HG03039 (cell line): ENCODE measurements at regions not wholly inside any gene's neighbourhood (a gene's known extent, or its start where the extent isn't known, plus 50 kb on each side); places are given as distances from the start of the nearest gene placed in this dataset.

Source experiments
- ATAC-seq: cut with Tn5 transposase; IDR thresholded peaks from one replicate; pipeline ENCODE4 v1.9.1; 2021; ENCODE audit warnings: mild to moderate bottlenecking, moderate library complexity; ENCODE audit not compliant: unreplicated experiment

DNA sequence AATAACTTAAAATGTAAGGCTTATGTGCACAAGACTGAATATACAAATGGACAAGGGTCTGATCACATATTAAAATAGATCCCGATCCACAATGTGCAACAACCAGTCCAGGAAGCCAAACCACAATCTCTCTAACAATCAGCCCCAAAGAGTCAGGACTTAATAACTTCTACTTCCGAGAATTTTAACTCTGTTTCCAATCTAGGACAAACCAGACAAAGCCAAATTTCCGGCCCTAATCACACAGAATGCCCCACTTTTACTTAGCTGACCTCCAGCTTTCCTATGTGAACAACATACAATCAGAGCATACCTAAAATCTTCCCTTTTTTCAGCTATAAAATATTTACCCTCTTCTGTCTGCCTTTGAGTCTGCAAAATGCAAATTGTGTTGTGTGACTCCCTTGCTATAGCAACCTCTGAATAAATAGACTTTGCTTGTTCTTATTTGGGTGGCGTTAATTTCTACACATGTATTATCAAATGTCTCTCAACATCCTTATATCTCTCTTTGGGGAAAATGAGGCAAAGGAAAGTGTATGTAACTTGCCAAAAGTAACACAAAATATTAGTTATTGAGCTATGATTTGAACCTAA is 381.9 kb upstream of the MC4R start:
- no peak for ATAC-seq

DNA sequence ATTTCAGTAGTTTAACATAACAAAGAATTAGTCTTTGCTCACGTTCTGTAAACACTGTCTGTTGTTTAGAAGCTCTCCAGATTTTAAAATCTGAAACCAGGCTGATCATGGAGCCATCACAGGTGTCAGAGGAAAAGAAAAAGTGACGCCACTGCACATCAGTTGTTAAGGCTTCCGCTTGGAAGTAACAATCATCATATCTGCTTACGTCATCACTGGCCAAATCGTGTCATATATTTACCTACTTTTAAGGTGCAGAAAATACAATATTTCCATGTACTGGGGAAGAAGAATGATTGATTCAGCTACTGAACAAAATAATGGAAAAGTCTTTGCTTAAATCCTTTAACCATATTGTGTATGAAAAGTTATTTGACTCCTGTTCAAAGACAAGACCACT is 382.6 kb upstream of the MC4R start:
- no peak for ATAC-seq

DNA sequence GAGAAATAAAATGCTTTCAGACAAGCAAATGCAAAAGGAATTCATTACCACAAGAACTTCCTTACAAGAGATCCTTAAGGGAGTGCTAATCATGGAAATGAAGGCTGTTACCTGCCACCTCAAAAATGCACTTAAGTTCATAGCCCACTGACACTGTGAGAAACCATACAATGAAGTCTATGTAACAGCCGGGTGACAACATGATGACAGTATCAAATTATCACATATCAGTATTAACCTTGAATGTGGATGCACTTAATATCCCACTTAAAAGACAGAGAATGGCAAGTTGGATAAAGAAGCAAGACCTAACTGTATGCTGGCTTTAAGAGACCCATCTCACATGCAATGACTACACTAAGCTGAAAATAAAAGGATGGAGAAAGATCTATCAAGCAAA is 403.4 kb upstream of the MC4R start:
- ATAC-seq: no peak

DNA sequence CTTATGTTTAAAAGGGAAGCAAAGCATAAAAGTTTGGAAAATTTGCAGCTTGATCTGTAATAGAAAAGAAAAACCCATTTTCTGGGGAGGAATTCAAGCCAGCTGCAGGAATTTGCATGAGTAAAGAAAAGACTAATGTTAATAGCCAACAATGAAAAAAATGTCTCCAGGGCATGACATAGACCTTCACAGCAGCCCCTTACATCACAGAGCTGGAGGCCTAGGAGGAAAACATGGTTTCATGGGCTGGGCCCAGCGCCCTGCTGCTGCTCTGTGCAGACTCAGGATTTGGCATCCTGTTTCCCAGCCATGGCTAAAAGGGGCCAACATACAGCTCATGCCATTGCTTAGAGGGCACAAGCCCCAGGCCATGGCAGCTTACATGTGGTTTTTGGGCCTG is 411.6 kb upstream of the MC4R start:
- no peak for ATAC-seq

DNA sequence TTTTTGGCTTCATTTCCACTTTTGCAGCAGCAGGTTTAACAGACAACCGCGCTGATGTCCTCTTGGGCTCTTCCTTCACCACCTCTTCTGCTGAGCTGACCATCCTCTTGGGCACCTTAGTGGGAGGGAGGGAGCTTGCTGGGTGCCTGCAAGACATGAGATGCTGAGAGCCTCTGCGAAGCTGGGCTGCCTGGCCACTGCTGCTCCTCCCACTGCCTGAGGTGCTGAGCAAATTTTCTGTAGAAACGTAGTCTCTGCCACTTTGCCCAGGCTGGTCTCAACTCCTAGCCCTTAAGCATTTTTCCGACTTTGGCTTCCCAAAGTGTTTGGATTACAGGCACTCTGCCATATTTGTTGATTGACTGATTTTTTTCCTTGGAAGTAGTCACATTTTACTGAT is 422.2 kb upstream of the MC4R start:
- ATAC-seq: no peak

DNA sequence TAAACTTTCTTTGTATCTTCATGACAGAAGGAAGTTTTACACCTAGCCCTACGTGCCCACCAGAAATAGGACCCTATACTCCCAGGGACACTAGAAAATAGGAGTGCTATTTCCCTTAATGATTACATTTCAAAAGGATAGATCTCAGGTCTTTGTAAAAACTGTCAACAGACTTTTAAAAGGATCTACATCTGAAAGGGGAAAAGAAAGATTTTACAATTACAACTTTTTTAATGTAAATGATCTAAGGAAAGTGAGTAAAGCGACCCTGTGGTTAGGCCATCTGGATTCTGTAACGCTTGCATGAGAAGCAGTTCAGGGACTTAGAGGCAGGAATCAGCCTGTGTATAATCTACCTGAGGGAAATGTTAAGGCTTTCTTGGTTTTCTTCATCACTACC is 431.8 kb upstream of the MC4R start:
- no peak for ATAC-seq

DNA sequence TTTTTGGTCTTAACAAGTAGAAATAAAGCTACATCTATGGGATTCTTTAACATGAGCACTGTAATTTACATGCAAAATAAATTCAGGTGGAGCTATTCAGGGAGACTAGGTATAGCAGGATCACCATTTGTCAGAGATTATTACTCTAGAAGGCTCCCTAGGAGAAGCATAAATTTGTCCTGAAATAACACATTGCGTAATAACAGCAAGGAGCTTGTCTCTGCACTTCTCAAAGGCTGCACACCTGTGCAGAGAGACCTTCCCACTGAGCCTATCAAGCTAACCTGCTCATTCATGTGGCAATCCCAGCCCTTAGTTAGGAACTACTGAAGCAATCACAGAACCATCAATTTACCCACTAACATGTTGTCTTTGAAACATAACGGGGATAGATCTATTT is 437.4 kb upstream of the MC4R start:
- ATAC-seq: no peak

DNA sequence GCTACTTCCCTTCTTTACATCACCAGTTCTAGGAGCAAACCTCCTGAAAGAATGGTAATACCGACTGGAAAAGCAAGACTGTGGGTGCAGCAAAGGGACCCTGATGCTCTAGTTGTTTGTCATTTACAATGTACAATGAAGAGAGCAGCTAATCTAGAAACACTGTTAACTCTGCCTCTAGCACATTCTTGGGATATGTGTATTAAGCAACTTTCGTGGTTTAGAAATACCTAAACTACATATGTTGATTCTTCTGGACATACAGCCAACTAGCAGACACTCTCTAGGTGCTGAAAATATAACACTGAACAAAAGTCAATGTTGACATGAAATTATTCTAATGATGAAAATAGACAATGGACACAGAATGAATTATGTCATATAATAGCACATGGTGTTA is 440.3 kb upstream of the MC4R start:
- ATAC-seq: no peak

DNA sequence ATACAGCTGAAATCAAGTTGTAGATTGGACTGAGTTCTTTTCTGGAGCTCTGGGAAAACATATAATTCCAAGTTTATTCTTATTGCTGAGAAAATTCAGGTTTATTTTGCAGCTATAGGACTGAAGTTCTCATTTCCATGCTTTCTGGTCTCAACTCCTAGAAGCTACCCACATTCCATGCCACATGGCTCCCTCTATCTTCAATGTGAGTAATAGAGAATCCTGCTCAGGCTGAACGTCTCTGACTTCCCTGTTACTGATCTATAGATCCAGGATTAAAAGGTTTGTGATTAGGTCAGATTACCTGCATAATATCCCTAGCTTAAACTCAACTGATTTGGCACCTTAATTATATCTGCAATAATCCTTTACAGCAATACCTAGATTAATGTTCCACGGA is 453.8 kb upstream of the MC4R start:
- ATAC-seq: no peak

DNA sequence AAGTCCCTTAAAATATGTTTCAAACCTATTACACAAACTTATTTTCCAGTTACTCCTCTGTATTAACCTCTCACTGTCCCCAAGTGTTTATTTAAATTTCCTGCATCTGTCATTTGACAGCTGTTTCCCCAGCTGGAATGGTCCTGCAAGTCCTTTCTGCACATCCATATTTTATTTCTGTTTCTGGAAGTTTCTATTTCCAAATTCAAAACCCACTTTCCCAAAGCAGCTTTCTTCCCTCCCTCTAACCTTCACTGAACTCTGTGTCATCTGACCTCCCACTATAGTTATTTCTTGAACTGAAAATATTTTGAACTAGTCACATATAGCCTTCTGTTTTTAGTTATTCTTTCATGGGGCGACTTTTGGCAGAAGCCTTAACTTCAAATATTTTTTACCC is 459.4 kb upstream of the MC4R start:
- no peak for ATAC-seq

DNA sequence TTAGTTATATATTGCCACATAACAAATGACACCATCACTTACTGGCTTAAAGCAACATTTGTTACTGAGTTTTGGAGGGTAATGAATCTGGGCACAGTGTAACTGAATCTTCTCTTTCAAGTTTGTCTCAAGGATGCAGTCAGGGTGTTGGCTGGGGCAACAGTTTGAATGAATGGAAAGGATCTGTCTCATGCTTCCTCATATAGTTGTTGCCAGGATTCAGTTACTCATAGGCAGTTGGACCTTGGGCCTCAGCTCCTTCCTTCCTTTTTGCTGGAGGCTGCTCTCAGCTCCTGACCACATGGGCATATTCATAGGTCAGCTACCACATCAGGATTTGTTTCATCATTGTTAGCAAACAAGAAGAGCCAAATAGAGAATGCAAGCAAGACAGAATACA is 466.1 kb upstream of the MC4R start:
- ATAC-seq: no peak

DNA sequence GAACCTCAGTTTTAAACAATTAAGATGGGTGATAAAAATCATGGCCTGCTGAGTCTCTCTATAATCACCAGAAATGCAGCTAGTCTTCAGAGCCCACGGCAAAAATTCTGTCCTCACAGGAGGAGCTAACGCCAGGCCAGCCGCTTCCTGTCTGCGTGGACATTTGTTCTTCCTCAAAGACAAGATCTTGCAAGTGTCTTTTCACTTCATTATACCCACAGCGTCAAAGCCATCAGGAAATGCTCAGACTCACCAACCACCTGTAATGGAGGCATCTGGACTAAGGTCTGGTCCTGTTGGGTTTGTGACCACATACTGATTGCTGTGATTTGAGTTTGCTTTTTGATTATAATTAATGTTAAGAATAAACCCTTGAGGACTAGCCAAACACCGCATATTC is 473.8 kb upstream of the MC4R start:
- ATAC-seq: no peak

DNA sequence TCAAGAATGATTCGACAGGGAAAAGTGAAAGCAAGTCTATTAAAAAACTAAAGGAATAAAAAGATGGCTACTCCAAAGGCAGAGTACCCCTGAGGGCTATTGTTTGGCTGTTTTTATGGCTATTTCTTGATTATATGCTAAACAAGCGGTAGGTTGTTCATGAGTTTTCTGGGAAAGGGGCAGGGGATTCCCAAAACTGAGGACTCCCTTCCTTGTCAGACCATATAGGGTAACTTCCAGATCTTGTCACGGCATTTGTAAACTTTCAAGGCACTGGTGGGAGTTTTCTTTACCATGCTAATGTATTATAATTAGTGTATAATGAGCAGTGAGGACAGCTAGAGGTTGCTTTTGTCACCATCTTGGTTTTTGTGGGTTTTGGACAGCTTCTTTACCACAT is 474.9 kb upstream of the MC4R start:
- ATAC-seq: no peak

DNA sequence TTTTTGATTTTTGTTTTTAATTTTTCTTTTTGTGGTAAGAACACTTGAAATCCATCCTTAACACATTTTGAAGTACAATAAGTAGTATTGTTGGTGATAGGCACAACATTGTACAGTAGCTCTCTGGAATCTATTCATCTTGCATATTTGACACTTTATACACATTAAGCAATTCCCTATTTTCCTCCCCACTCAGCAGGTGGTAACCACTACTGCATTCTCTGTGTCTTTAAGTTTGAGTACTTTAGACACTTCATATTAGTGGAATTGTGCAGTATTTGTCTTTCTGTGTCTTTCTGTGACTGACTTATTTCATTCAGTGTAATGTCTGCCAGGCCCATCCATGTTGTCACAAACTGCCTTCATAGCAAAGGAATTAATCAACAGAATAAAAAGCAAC is 471.7 kb upstream of the CDH20 start:
- ATAC-seq: no peak

DNA sequence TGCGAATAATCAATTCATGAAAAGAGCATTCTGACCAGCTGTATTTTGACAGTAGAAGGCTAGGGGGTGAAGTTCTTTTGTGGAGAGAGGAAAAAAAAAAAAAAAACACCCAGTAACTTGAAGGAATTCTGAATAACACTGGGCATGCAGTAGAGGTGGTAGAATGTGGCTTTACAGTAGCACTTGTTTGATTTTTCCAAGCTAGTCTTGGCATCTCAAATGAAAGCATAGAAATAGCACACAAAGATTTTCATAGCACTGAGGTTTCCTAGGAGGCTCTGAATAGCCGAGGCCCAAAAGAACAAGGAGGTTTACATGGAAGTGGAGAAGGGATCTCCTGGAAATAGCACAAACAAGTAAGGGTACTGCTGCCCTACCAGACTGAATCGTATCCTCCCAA is 470.2 kb upstream of the CDH20 start:
- no peak for ATAC-seq

DNA sequence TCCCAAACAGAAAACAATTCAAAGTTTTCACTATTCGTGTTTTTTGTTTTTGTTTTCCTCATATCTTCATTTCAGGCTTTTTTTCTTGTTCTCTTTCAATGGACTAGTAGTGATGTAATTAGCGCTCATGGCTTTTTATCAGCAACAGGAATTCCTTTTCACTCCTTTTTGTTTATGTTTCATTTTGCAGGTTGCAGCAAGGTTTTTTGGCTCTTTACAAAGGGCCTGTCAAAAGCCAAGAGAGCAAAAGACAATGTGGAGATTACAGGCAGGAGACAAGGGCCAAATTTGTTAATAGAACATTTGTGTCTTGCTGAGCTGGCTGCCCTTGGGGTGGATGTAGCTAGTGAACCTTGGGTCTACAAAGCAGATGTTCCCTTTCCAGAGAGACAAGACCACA is 467.4 kb upstream of the CDH20 start:
- no peak for ATAC-seq

DNA sequence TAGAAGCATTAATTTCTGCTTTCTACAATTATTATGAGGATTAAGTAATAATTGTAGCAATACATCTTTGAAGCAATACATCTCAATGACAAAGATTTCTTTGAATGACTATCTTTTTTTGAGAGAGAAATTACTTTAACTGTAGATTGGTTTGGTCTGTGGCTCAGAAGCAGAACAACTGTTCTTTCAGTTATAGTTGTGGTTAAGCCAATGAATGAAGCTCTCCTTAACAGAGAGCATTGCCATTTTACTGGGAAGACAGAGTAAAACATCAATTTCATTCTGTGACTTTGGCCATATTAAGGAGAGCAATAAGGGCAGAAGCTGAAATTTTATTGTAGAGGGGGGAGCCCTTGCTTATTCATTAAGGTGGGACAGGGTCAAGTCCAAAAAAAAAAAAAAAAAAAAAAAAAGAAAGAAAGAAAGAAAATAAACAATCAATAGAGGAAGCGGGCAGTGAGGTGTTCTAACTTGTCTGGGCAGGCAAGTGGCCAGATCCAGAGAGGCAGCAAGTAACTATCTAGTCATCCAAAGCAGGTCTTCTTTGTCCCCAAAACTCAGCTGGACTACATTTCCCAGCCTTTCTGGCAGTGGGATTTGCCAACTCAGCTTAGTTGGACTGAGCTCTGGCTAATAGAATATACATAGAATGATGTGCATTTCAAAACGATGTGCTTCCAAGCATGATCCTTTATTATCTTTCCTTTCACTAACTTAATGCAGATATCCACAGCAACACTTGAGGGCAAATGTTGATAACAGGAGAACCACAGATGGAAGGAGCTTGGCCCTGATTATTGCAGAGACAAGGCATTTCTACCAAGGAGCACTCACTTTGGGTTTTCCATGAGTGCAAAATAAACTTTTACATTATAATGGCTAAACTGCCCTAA is 462.7 kb upstream of the CDH20 start:
- ATAC-seq: no peak

DNA sequence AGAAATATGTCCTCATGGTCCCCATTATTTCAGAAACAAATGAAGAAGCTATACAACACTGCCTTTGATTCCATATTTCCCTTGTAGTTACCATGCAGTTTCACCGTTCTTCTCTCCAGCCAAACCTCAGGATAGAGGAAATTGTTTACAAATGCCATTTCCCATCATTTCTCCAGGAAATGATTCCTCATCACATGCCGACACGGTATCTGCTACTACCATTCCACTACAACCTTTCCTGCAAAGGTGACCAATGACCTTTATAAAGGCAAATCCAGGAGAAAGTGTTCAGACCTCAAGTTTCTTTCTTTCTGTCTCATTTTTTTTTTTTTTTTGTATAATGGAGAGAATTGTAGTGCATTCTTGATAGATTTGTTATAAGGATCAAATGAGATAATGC is 460.8 kb upstream of the CDH20 start:
- ATAC-seq: no peak

DNA sequence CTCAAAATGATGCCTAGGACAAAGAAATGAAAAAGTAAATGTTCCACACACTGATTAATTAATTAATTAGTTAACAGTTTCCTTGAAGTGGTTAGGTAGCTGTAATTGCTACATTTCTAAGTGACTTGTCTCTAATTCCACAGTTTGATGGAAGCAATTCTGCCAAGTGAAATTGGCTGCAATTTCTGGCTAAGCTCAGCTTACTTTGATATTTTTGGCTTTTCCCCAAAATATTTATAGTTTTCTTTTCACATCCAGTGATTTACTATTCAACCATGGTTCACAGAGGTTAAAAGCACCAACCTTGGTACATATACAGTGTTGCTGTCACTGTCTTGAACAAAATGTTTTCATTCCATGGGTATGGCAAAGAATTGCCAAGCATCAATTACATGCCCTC is 459.5 kb upstream of the CDH20 start:
- no peak for ATAC-seq

DNA sequence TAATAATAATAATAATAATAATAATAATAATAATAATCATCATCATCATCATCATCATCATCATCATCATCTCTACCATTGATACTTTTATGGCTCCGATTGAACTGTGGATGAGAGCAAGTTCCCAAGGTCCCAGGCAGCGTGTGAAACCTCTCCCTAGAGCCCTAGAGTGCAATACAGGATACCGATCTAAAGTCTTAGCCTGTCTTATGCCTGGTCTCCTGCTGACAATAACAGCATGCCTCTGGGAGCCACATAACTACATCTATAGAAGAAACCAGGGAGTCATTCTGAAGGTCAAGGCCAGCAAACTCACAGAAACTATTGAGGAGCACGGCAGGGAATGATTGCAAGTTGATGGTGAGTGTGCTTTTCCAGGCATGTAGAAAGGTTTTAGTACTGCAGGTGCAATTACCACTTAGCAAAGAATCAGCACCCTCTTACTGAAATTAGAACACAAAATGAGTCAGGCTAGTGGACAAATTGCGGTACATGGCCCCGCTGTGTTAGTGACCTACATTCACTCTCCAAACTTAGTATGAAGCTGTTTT is 457.2 kb upstream of the CDH20 start:
- no peak for ATAC-seq

DNA sequence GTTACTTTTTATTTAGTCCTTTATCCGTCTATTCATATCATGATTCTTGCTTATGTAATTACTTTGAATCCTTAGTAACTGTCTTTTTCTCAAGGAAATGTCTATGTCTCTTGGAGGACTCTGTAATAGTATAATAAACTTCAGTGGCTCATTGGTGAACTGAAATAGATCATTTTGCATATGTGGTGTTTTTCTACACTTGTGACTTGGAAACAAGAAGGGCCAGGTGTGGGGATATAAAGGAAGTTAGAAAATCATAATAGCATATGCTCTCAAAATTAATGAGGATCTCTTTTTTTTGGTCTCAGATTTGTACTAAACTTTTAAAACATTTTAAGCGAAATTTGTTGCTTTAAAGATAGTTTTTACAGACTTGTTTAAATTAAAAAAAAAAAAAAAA is 453.0 kb upstream of the CDH20 start:
- no peak for ATAC-seq

DNA sequence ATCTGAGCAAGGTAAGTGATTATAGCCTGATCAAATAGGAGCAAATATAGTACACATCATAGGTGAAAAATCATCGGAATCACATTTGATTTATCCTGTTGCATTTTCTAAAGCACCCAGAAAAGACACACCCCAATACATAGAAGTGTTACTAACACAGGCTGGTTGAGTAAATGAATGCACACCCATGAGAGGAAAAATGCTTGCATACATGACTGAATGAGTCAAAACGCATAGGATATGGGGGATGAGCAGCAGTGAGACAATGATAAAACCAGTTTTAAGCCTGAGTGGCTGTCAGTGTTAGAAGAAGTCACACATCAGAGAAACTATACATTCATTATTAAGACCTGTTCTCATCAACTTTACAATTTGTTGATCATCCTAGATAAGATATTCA is 449.6 kb upstream of the CDH20 start:
- no peak for ATAC-seq
